WERI-Rb-1 (cell line): ENCODE measurements at regions not wholly inside any gene's neighbourhood (a gene's known extent, or its start where the extent isn't known, plus 50 kb on each side); places are given as distances from the start of the nearest gene placed in this dataset.
A peak's percentile ranks its signal among the peaks of the same experiment; 100 is the strongest.

ENCODE experiments used
- DNase-seq: peaks from one replicate; pipeline ENCODE4 v3.0.0-alpha.2; 2020
- H3K27ac ChIP-seq: fragments of 250-450 bp; sonication (Bioruptor Pico); 2 replicates; pipeline ENCODE4 v1.5.1; 2020; ENCODE audit warnings: mild to moderate bottlenecking, moderate library complexity
- H3K27me3 ChIP-seq: fragments of 250-450 bp; sonication (Bioruptor Pico); 2 replicates; pipeline ENCODE4 v1.5.1; 2021; ENCODE audit warnings: mild to moderate bottlenecking, low read depth, moderate library complexity; ENCODE audit not compliant: insufficient read depth, severe bottlenecking
- H3K36me3 ChIP-seq: fragments of 250-450 bp; sonication (Bioruptor Pico); 2 replicates; pipeline ENCODE4 v1.5.1; 2020; ENCODE audit warnings: mild to moderate bottlenecking, moderate library complexity
- H3K4me3 ChIP-seq: 2 replicates; pipeline ENCODE4 v1.5.1; 2011; ENCODE audit warnings: low read depth, mild to moderate bottlenecking, control low read depth, low read length
- H3K9me3 ChIP-seq: fragments of 250-450 bp; sonication (Bioruptor Pico); 2 replicates; pipeline ENCODE4 v1.5.1; 2021; ENCODE audit warnings: mild to moderate bottlenecking, moderate library complexity; ENCODE audit not compliant: severe bottlenecking
- TF ChIP-seq, protein P1 (sequence below): IDR thresholded peaks from 2 replicates; pipeline ENCODE4 v1.5.1; 2011; ENCODE audit warnings: low read depth, mild to moderate bottlenecking, control low read depth, inconsistent platforms, low read length

- Histone ChIP-seq H3K36me3 (no peaks in the 10 kb centered on the region), H3K9me3 (no peaks in the 10 kb centered on the region), H3K4me3 (no peak overlapping the region), H3K27me3 (peaks cover 69% of the 10 kb centered on the region), H3K27ac (no peak overlapping the region)
- DNase-seq = no peak
- TF ChIP-seq, protein P1, sequence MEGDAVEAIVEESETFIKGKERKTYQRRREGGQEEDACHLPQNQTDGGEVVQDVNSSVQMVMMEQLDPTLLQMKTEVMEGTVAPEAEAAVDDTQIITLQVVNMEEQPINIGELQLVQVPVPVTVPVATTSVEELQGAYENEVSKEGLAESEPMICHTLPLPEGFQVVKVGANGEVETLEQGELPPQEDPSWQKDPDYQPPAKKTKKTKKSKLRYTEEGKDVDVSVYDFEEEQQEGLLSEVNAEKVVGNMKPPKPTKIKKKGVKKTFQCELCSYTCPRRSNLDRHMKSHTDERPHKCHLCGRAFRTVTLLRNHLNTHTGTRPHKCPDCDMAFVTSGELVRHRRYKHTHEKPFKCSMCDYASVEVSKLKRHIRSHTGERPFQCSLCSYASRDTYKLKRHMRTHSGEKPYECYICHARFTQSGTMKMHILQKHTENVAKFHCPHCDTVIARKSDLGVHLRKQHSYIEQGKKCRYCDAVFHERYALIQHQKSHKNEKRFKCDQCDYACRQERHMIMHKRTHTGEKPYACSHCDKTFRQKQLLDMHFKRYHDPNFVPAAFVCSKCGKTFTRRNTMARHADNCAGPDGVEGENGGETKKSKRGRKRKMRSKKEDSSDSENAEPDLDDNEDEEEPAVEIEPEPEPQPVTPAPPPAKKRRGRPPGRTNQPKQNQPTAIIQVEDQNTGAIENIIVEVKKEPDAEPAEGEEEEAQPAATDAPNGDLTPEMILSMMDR = no peak
Measured at GRCh38 chr20:43248341-43248740, 58.6 kb upstream of the PTPRT start.

DNA sequence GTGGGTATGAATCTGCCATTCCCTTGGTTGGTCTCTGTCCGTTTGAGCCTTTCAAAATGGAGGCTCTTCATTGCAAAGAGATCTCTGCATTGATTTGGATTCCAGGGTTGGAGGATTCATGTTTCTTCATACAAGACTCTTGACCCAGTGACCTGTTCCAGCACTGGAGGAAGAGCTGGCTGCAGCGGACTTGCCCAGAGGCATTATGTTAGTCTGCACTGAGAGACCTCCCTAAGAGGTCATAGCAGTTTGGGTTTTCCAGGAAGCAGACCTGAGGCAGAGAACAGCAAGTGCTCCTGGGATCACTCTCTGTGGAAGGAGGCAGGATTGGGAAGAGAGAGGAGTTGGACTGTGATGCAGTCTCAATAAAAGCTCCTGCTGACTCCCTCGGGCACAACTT lies 57.7 kb upstream of the PTPRT start:
- Histone ChIP-seq H3K27me3 (peaks cover 68% of the 10 kb centered on the region), H3K27ac (no peak overlapping the region), H3K4me3 (no peak overlapping the region), H3K9me3 (no peaks in the 10 kb centered on the region), H3K36me3 (no peaks in the 10 kb centered on the region)
- TF ChIP-seq, protein P1 = no peak
- DNase-seq = no peak

- no peak for DNase-seq
- no peak overlapping the region for H3K4me3 ChIP-seq
- no peaks in the 10 kb centered on the region for H3K9me3 ChIP-seq
- no peak overlapping the region for H3K27ac ChIP-seq
- H3K36me3 ChIP-seq = no peaks in the 10 kb centered on the region
- H3K27me3 ChIP-seq = peaks cover 64% of the 10 kb centered on the region
- TF ChIP-seq, protein P1 = no peak
Measured at GRCh38 chr20:43244647-43245046, 54.9 kb upstream of the PTPRT start.

GRCh38 chr20:43243672-43244269 lies 54.1 kb upstream of the PTPRT start:
- peak; percentile 18 for DNase-seq
- peaks cover 57% of the 10 kb centered on the region for H3K27me3 ChIP-seq

GRCh38 chr20:43241057-43241702 lies 51.5 kb upstream of the PTPRT start:
- no peak for DNase-seq
- no peaks in the 10 kb centered on the region for H3K36me3 ChIP-seq
- peaks cover 55% of the 10 kb centered on the region for H3K27me3 ChIP-seq
- no peak overlapping the region for H3K27ac ChIP-seq
- no peak overlapping the region for H3K4me3 ChIP-seq
- TF ChIP-seq, protein P1 = no peak
- H3K9me3 ChIP-seq = peaks cover 3% of the 10 kb centered on the region

More at GRCh38 chr20:43243672-43244269, 54.1 kb upstream of the PTPRT start:
- Histone ChIP-seq H3K27ac (no peak overlapping the region), H3K9me3 (peaks cover 3% of the 10 kb centered on the region), H3K36me3 (no peaks in the 10 kb centered on the region), H3K4me3 (no peak overlapping the region)
- TF ChIP-seq, protein P1 = peak; percentile 31; the same call in 1 of the 2 replicates
